Naive B cell (primary cell): ENCODE measurements at regions not wholly inside any gene's neighbourhood (a gene's known extent, or its start where the extent isn't known, plus 50 kb on each side); places are given as distances from the start of the nearest gene placed in this dataset.
"Not testable (repeated sequence)": the region's sequence is repeated elsewhere in the genome, so short reads cannot be mapped to it uniquely, and the experiment has no call there.

Experiments
- ATAC-seq, 2 donors: fragments of 150-1000 bp; cut with Tn5 transposase; 2 replicates each; pipeline ENCODE4 v1.10.0; 2021; ENCODE audit warnings: low read depth in 2 of 2, mild to moderate bottlenecking in 2 of 2, moderate library complexity in 2 of 2
- DNase-seq: peaks from one replicate; pipeline ENCODE4 v3.0.0; 2022
- H3K27ac Mint-ChIP-seq, 6 donors: one replicate each; pipeline ENCODE4 v1.8.0; 2020 to 2022; ENCODE audit warnings: mild to moderate bottlenecking in 6 of 6, mixed read lengths in 6 of 6, moderate library complexity in 5 of 6, inconsistent platforms in 2 of 6
- H3K27me3 Mint-ChIP-seq, 3 donors: one replicate each; pipeline ENCODE4 v1.8.0; 2021 to 2022; ENCODE audit warnings: mixed read lengths in 3 of 3, mild to moderate bottlenecking in 1 of 3
- H3K36me3 Mint-ChIP-seq, 2 donors: one replicate each; pipeline ENCODE4 v1.8.0; 2020 to 2022; ENCODE audit warnings: mixed read lengths in 2 of 2, inconsistent platforms in 1 of 2, mild to moderate bottlenecking in 1 of 2
- H3K4me1 Mint-ChIP-seq, 3 donors: one replicate each; pipeline ENCODE4 v1.8.0; 2020 to 2022; ENCODE audit warnings: mixed read lengths in 3 of 3, inconsistent platforms in 1 of 3, mild to moderate bottlenecking in 1 of 3, moderate library complexity in 1 of 3
- H3K4me3 Mint-ChIP-seq, 8 donors: one replicate each; pipeline ENCODE4 v1.8.0; 2020 to 2022; ENCODE audit warnings: mild to moderate bottlenecking in 8 of 8, mixed read lengths in 8 of 8, moderate library complexity in 8 of 8, inconsistent platforms in 2 of 8
- H3K9me3 Mint-ChIP-seq, 7 donors: one replicate each; pipeline ENCODE4 v1.8.0; 2020 to 2022; ENCODE audit warnings: mixed read lengths in 7 of 7, mild to moderate bottlenecking in 5 of 7, inconsistent platforms in 2 of 7, moderate library complexity in 1 of 7

- H3K27ac Mint-ChIP-seq, H3K9me3 Mint-ChIP-seq, ATAC-seq, H3K27me3 Mint-ChIP-seq, H3K4me3 Mint-ChIP-seq, DNase-seq, H3K4me1 Mint-ChIP-seq, H3K36me3 Mint-ChIP-seq: not testable (repeated sequence)
Measured at GRCh38 chr14:106470028-106470427, 943.6 kb downstream of the TMEM121 start.

- not testable (repeated sequence) for H3K36me3 Mint-ChIP-seq, H3K4me1 Mint-ChIP-seq
Measured at GRCh38 chr14:106474261-106475028, 948.1 kb downstream of the TMEM121 start.

GRCh38 chr14:106475214-106475613 is 948.8 kb downstream of the TMEM121 start:
- H3K27me3 Mint-ChIP-seq, H3K27ac Mint-ChIP-seq, H3K9me3 Mint-ChIP-seq, H3K4me3 Mint-ChIP-seq, H3K4me1 Mint-ChIP-seq, H3K36me3 Mint-ChIP-seq, ATAC-seq, DNase-seq: not testable (repeated sequence)

More at GRCh38 chr14:106474261-106475028, 948.1 kb downstream of the TMEM121 start:
- not testable (repeated sequence) for DNase-seq, H3K4me3 Mint-ChIP-seq, H3K27me3 Mint-ChIP-seq, H3K27ac Mint-ChIP-seq, H3K9me3 Mint-ChIP-seq, ATAC-seq

GRCh38 chr14:106477600-106477999 is 951.2 kb downstream of the TMEM121 start:
- not testable (repeated sequence) for H3K27me3 Mint-ChIP-seq, H3K4me3 Mint-ChIP-seq, H3K4me1 Mint-ChIP-seq, H3K36me3 Mint-ChIP-seq, H3K9me3 Mint-ChIP-seq, DNase-seq, H3K27ac Mint-ChIP-seq
- ATAC-seq, result peak in 1 of 2 donors; percentile 27

- not testable (repeated sequence) for H3K27ac Mint-ChIP-seq, DNase-seq, H3K36me3 Mint-ChIP-seq, H3K4me1 Mint-ChIP-seq, H3K27me3 Mint-ChIP-seq, ATAC-seq, H3K9me3 Mint-ChIP-seq, H3K4me3 Mint-ChIP-seq
Measured at GRCh38 chr14:106480287-106480686, 953.9 kb downstream of the TMEM121 start.

GRCh38 chr14:106482213-106482612 is 955.8 kb downstream of the TMEM121 start:
- not testable (repeated sequence) for H3K4me3 Mint-ChIP-seq, DNase-seq, ATAC-seq, H3K4me1 Mint-ChIP-seq, H3K9me3 Mint-ChIP-seq, H3K27ac Mint-ChIP-seq, H3K27me3 Mint-ChIP-seq, H3K36me3 Mint-ChIP-seq

GRCh38 chr14:106487600-106487999 is 961.2 kb downstream of the TMEM121 start:
- no peak overlapping the region for H3K4me3 Mint-ChIP-seq
- H3K4me1 Mint-ChIP-seq, result no peaks in the 10 kb centered on the region
- ATAC-seq (no peak), DNase-seq (no peak)
- H3K27ac Mint-ChIP-seq, result no peak overlapping the region
- H3K36me3 Mint-ChIP-seq, result no peaks in the 10 kb centered on the region
- no peaks in the 10 kb centered on the region for H3K27me3 Mint-ChIP-seq
- peaks cover 0 to 2% (median 0%) of the 10 kb centered on the region in 7 donors for H3K9me3 Mint-ChIP-seq

GRCh38 chr14:106488291-106488690 is 961.9 kb downstream of the TMEM121 start:
- DNase-seq (no peak), ATAC-seq (no peak)
- Mint-ChIP-seq H3K4me1 (no peaks in the 10 kb centered on the region), H3K36me3 (no peaks in the 10 kb centered on the region), H3K27ac (no peak overlapping the region), H3K4me3 (no peak overlapping the region), H3K27me3 (no peaks in the 10 kb centered on the region), H3K9me3 (peaks cover 0 to 2% (median 0%) of the 10 kb centered on the region in 7 donors)

GRCh38 chr14:106489112-106489881 is 962.9 kb downstream of the TMEM121 start:
- Mint-ChIP-seq H3K36me3 (no peaks in the 10 kb centered on the region), H3K27me3 (no peaks in the 10 kb centered on the region), H3K4me1 (peaks cover 5% of the 10 kb centered on the region in 3 donors), H3K27ac (peak overlapping the region in 1 of 6 donors; percentile 44), H3K9me3 (peaks cover 0 to 2% (median 0%) of the 10 kb centered on the region in 7 donors), H3K4me3 (peak overlapping the region in 1 of 8 donors; percentile 18)
- ATAC-seq, result no peak
- DNase-seq, result no peak

GRCh38 chr14:106490442-106490841 is 964.1 kb downstream of the TMEM121 start:
- no peak overlapping the region for H3K4me3 Mint-ChIP-seq
- no peak overlapping the region for H3K27ac Mint-ChIP-seq
- H3K27me3 Mint-ChIP-seq, result no peaks in the 10 kb centered on the region
- H3K9me3 Mint-ChIP-seq, result peaks cover 0 to 2% (median 0%) of the 10 kb centered on the region in 7 donors
- H3K36me3 Mint-ChIP-seq, result no peaks in the 10 kb centered on the region
- ATAC-seq, result no peak
- DNase-seq, result no peak
- H3K4me1 Mint-ChIP-seq, result peaks cover 9 to 16% (median 14%) of the 10 kb centered on the region in 3 donors

- Mint-ChIP-seq H3K4me1 (peaks cover 13 to 18% (median 16%) of the 10 kb centered on the region in 3 donors), H3K27ac (no peak overlapping the region), H3K27me3 (no peaks in the 10 kb centered on the region), H3K36me3 (no peaks in the 10 kb centered on the region), H3K4me3 (no peak overlapping the region), H3K9me3 (peaks cover 0 to 2% (median 0%) of the 10 kb centered on the region in 7 donors)
- DNase-seq (no peak), ATAC-seq (no peak)
Measured at GRCh38 chr14:106491851-106492250, 965.5 kb downstream of the TMEM121 start.

GRCh38 chr14:106493962-106494823 is 967.8 kb downstream of the TMEM121 start:
- Mint-ChIP-seq H3K4me1 (peaks cover 13 to 18% (median 16%) of the 10 kb centered on the region in 3 donors), H3K9me3 (peaks cover 0 to 2% (median 0%) of the 10 kb centered on the region in 7 donors), H3K27me3 (no peaks in the 10 kb centered on the region), H3K4me3 (peak overlapping the region; percentile 81 to 95 (median 90)), H3K27ac (peak overlapping the region; percentile 50 to 89 (median 79)), H3K36me3 (no peaks in the 10 kb centered on the region)
- ATAC-seq, result peak; percentile 28 to 58
- no peak for DNase-seq

- DNase-seq (no peak), ATAC-seq (no peak)
- no peak overlapping the region for H3K27ac Mint-ChIP-seq
- no peak overlapping the region for H3K4me3 Mint-ChIP-seq
- peaks cover 0 to 22% (median 9%) of the 10 kb centered on the region in 3 donors for H3K27me3 Mint-ChIP-seq
- peaks cover 7 to 17% (median 9%) of the 10 kb centered on the region in 3 donors for H3K4me1 Mint-ChIP-seq
- no peaks in the 10 kb centered on the region for H3K9me3 Mint-ChIP-seq
- H3K36me3 Mint-ChIP-seq, result no peaks in the 10 kb centered on the region
Measured at GRCh38 chr14:106500571-106500970, 974.2 kb downstream of the TMEM121 start.
